ENCODE measurements at regions not wholly inside any gene's neighbourhood (a gene's known extent, or its start where the extent isn't known, plus 50 kb on each side); places are given as distances from the start of the nearest gene placed in this dataset.

- DNase-seq (ENCODE audit: low read depth in 3 of 3), result no peak
Measured at GRCh38 chr10:33739031-33739430, 404.6 kb upstream of the NRP1 start.

DNA sequence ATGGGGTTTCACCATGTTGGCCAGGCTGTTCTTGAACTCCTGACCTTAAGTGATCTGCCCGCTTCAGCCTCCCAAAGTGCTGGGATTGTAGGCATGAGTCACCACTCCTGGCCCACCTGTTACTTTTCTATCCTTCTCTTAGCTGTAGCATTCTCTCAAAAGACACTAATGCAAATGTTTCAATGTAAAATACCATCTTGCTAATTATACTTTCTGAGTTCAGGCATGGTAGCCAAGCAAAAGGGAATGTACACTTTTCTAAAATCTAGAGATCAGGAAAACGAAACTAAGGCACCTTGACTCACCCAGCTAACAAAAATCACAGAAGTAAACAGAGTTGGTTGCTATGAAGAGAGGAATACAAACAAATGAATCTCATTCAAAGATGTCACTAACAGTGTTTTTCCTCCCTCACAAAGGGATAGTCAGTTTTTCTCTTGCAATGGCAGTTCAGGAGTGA lies 401.0 kb upstream of the NRP1 start:
- DNase-seq (ENCODE audit: low read depth in 3 of 3), result no peak

DNA sequence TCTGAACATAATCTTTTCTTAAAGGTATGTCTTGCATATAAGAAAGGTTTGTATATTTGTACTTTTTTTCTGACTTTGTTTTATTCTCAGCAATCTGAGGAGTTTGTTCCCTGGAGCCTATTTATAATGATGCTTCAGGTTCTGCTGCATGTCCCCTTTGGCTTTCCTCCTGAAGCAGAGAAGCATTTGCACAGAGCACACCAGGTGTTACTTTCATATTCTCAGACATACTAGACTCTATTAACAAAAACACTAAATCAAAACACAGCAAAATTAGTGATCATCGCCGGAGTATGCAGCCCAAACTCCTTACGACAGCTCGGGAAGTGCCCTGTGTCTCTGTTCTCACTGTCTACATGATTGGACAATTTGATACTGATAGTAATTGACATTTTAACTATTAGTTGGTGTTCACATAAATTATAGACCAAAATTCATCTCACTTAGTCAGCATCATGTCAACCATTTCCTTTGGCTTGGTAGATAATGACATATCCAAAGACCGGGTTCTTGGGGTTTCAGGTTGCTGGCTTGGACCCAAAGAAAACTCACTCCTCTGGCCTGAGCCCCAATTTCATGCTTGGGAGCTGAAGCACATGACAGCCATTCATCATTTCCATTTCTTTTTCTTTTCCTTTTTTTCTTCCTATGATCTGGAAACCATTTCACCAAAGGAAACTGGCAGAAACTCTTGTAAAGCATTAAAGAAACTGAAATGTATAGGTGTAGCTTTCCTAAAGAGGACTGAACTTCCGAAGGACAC lies 400.1 kb upstream of the NRP1 start:
- no peak for DNase-seq (ENCODE audit: low read depth in 3 of 3)

DNA sequence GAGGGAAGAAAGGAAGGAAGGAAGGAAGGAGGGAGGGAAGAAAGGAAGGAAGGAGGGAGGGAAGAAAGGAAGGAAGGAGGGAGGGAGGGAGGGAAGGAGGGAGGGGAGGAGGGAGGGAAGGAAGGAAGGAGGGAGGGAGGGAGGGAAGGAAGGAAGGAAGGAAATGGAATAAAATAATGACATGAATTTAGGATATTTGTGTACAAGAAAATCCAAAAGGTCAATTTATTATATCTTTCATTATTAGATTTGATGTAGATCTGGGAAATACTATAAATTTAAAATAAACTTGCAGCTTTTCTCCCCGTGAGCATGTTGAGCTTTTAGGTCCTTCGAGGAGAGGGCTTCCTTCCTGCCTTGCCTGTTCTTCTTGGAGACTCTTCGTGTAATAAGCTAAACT lies 398.6 kb upstream of the NRP1 start:
- DNase-seq (ENCODE audit: low read depth in 3 of 3), result no peak

GRCh38 chr10:33732161-33732680 lies 397.8 kb upstream of the NRP1 start:
- DNase-seq (ENCODE audit: low read depth in 3 of 3), result no peak

GRCh38 chr10:33731322-33731721 lies 396.9 kb upstream of the NRP1 start:
- DNase-seq (ENCODE audit: low read depth in 3 of 3), result no peak

DNA sequence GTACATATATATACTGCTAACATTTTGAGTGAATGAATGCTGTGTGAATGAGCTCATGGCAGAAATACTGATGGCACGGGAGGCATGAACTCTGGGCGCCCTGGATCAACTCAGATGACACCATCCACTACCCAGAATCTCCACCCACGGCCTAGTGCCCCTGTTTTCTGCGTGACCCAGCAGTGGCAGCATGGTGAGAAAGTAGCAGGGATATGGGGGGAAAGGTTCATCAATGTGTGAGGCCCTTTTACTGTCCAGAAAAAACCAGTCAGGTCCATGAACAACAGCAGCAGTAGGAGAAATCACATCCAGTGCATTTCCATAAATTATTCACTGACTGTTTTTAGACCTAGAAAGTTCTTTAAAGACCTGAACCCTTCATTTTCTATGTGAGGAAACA lies 391.0 kb upstream of the NRP1 start:
- no peak for DNase-seq (ENCODE audit: low read depth in 3 of 3)

- no peak for DNase-seq (ENCODE audit: low read depth in 3 of 3)
Measured at GRCh38 chr10:33723181-33723580, 388.7 kb upstream of the NRP1 start.

DNA sequence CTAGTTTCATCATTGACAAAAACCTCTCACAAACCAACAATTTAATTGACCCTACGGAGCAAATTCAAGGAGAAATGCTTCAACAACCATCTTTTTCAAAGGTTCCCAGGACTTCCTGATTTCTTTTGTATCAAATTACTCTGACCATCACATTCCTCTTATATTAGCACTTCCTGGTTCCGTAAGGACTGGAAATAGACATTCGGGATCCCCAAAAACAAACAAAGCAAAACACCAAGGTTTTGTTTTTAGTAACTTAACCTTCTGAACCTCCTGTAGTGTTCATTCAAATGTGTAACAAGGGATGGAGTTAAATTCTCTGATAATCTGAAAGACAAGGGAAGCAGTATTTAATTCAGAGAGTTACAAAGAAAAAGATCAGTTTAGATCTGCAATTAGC lies 387.6 kb upstream of the NRP1 start:
- no peak for DNase-seq (ENCODE audit: low read depth in 3 of 3)

DNA sequence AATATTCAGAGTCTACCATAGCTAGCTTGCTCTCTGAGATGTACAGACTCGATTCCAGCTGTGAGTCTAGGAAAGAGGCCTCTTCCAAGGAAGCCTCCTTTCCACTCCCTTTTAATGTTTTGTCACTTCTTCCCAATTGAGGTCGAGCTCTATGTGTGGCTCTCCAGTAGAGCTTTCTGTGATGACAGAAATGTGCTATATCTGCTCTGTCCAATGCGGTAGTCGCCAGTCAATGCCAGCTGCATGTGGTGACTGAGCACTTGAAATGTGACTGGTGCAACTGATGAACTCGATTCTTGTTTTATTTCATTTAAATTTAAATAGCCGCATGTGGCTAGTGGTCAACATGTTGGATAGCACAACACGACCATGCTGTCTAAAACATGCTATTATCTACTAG lies 387.0 kb upstream of the NRP1 start:
- no peak for DNase-seq (ENCODE audit: low read depth in 3 of 3)

DNA sequence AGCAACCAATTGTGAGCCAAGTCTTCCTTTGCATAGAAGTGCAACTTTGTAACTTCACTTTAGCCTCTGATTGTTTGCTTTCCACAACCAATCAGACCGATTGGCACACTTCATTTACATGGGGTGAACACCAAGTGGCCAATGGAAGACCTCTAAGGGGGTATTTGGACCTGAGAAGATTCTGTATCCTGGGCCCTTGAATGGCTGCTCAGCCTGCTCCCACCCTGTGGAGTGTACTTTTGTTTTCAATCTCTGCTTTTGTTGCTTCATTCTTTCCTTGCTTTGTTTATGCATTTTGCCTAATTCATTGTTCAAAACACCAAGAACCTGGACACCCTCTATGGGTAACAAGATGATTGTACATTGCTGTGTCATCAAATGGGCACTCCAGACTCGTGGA lies 385.7 kb upstream of the NRP1 start:
- DNase-seq (ENCODE audit: low read depth in 3 of 3), result no peak

- no peak for DNase-seq (ENCODE audit: low read depth in 3 of 3)
Measured at GRCh38 chr10:33719005-33719703, 384.7 kb upstream of the NRP1 start.

DNA sequence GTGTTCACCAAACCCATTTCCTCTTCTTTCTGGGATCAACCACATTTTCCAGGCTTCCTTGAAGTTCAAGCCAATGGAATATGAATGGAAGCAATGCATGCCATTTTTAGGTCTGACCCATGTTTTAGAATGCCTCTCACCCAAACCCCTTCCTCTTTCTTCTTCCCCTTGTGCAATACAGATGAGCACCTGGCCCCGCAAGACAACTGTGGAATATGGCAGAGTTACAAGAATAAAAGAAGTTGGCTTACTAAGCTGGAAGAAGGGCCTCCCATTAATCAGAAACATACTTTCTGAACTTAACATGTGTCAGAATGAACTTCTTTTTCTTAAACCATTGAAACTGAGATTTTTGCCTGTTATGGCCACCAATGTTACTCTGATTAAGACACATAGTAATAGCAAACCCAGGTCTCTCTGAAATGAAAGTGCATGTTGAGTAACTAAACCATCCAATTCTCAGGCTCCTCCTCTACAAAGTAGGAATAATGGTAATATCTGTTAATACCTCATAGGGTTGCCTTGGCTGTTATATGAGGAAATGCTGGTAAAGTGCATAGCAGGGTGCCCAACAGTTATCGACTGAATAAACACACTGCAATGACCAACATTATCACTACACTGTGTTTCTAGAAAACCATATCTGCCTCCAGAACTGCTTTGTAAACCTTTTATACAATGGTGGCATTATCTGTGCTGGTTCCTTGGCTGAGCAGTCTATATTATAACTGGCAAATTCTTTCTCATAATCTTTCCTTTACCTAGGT lies 382.2 kb upstream of the NRP1 start:
- no peak for DNase-seq (ENCODE audit: low read depth in 3 of 3)

- DNase-seq (ENCODE audit: low read depth in 3 of 3), result no peak
Measured at GRCh38 chr10:33715303-33715975, 381.0 kb upstream of the NRP1 start.

DNA sequence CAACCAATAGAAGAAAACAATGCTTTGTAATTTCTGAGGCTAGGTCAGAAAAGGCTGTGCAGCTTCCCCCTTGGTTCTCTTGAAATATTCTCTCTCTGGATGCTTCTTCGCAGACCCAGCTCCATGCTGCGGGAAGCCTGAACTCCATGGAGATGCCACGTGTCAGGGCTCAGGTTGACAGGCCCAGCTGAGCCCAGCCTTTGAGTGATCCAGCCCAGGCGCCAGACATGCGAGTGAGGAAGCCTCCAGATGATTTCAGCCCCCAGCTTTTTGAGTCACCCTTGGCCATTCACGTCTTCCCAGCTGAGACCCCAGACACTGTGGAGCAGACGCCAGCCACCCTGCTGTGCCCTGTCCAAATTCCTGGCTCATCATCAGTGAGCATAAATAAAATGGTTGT lies 378.4 kb upstream of the NRP1 start:
- no peak for DNase-seq (ENCODE audit: low read depth in 3 of 3)

GRCh38 chr10:33710006-33710405 lies 375.5 kb upstream of the NRP1 start:
- DNase-seq (ENCODE audit: low read depth in 3 of 3), result no peak

- no peak for DNase-seq (ENCODE audit: low read depth in 3 of 3)
Measured at GRCh38 chr10:33709008-33709753, 374.7 kb upstream of the NRP1 start.

GRCh38 chr10:33708561-33708960 lies 374.1 kb upstream of the NRP1 start:
- no peak for DNase-seq (ENCODE audit: low read depth in 3 of 3)

- DNase-seq (ENCODE audit: low read depth in 3 of 3), result no peak
Measured at GRCh38 chr10:33706746-33707145, 372.3 kb upstream of the NRP1 start.

GRCh38 chr10:33706191-33706590 lies 371.7 kb upstream of the NRP1 start:
- DNase-seq (ENCODE audit: low read depth in 3 of 3), result no peak

DNA sequence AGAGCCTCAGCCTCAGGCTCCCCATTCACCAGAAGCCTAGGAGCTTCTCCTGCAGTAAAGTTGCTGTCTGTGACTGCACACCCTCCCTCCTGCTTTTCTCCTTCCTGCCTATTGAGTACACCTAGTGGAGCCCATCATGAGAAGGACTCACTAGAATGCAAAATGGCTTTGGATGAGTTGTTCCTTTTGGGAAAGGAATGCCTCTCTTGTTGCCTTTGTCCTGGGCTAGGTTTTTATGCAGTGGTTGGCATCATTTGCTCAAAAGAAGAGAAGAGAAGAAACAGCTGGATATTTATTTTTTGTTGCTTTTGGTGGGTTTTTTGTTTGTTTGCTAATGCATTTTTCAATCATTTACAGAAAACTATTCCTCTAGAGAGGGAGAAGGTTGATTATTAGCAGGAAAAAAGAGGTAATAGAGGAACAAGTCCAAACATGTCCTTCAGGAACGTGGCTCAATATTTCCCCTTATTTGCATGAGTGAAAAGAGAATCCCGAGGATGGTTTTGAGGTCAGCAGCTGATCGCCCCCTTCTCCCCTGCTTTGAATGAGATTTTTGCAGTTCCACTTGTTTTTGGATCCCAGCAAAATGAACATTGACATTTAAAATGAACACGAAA lies 369.9 kb upstream of the NRP1 start:
- DNase-seq (ENCODE audit: low read depth in 3 of 3), result no peak

All from stimulated activated CD4-positive, alpha-beta T cell treated with anti-CD3 and anti-CD28 coated beads, TNF-alpha, amount 100 ng/mL, for 48 hours (primary cell).